Activated T-helper 1 cell treated with anti-CD3 and anti-CD28 coated beads, Interleukin-12 subunit alpha, Interleukin-12 subunit beta, Interleukin-2, Interleukin-4 antibody, amounts not matched to agents 30 ng/mL and 10 ng/mL and 1 ng/mL, durations not matched to agents 14 hours and 24 hours and 36 hours (primary cell): ENCODE measurements at regions not wholly inside any gene's neighbourhood (a gene's known extent, or its start where the extent isn't known, plus 50 kb on each side); places are given as distances from the start of the nearest gene placed in this dataset.

ENCODE experiments used
- DNase-seq: peaks from one replicate; pipeline ENCODE4 v3.0.0; 2021; ENCODE audit warnings: low spot score
- H3K27ac Mint-ChIP-seq: one replicate; pipeline ENCODE4 v1.8.0; 2021; ENCODE audit warnings: mild to moderate bottlenecking, mixed read lengths
- H3K27me3 Mint-ChIP-seq: one replicate; pipeline ENCODE4 v1.8.0; 2022; ENCODE audit warnings: mild to moderate bottlenecking, moderate library complexity, mixed read lengths; ENCODE audit not compliant: insufficient read depth
- H3K36me3 Mint-ChIP-seq: one replicate; pipeline ENCODE4 v1.8.0; 2021; ENCODE audit warnings: low read depth, mixed read lengths
- H3K4me1 Mint-ChIP-seq: one replicate; pipeline ENCODE4 v1.8.0; 2021; ENCODE audit warnings: low read depth, mixed read lengths
- H3K4me3 Mint-ChIP-seq: one replicate; pipeline ENCODE4 v1.8.0; 2021; ENCODE audit warnings: mild to moderate bottlenecking, moderate library complexity, mixed read lengths
- H3K9me3 Mint-ChIP-seq: one replicate; pipeline ENCODE4 v1.8.0; 2021; ENCODE audit warnings: mixed read lengths
- intact Hi-C: fragments of 100-400 bp; cut with micrococcal nuclease; formaldehyde crosslinking; loops from one replicate; pipeline ENCODE4 v1.15.1; 2024

DNA sequence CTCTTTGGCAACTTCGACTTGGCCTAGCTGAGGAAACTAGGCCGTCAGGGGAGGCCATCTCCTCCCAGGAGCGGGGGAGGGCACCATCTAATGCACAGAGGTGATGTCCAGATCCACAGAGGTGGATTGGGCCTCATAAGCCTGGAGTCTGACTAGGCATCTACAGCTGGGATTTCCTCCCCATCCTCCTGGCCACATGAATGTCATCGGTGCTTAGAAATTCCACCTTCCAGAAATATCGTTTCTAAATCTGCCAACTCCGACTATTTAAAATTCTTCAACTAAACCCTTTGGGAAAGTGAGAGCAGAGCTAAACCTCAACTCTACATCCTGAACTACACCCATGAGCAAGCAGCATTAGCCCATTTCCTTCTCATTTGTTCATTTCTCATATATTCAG, 118.7 kb downstream of the WNT5A start:
- H3K4me1 Mint-ChIP-seq: no peaks in the 10 kb centered on the region
- H3K9me3 Mint-ChIP-seq: no peaks in the 10 kb centered on the region
- no peaks in the 10 kb centered on the region for H3K36me3 Mint-ChIP-seq
- DNase-seq: no peak
- no peak overlapping the region for H3K4me3 Mint-ChIP-seq
- no peak overlapping the region for H3K27ac Mint-ChIP-seq
- H3K27me3 Mint-ChIP-seq: no peaks in the 10 kb centered on the region
- intact Hi-C loops: no loop called here

DNA sequence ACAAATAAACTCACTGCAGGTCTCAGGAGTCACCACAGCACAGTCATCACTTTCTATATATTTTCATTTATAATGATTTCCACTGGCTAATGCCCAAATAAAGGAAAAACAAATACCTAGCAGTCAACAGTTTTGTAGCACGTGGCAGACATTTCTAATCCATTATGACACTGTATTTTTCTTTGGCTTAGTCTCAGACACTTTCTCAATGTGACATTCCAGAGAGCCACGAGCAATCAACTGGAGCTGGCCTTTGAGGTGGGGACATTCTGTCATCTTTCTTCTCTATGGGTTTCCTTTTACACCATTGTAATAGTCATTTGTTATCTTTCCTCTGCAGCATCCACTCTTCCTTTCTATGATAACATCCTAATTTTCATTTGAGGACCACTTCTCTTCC, 119.7 kb downstream of the WNT5A start:
- Mint-ChIP-seq H3K36me3 (no peaks in the 10 kb centered on the region), H3K27ac (no peak overlapping the region), H3K9me3 (no peaks in the 10 kb centered on the region), H3K27me3 (no peaks in the 10 kb centered on the region), H3K4me3 (no peak overlapping the region), H3K4me1 (no peaks in the 10 kb centered on the region)
- DNase-seq: no peak
- intact Hi-C loops: no loop called here

DNA sequence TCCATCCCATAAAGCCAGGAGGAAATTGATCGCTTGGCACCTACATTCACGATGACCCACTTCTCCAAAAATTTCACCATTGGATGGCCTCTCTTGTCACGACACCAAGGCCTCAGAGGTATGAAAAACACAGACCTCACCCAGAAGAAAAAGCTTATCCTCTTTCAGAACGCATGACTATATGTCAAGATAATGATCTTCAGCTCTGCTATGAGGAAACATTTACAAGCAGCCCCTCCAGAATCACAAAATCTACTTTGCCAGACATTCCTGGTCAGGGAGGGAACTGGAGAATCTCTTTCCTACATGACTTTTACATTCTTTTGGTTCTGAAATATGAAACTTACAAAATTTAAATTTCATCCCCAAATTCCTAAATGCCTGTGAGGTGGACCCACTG, 122.7 kb downstream of the WNT5A start:
- Mint-ChIP-seq H3K27ac (no peak overlapping the region), H3K27me3 (no peaks in the 10 kb centered on the region), H3K9me3 (peaks cover 4% of the 10 kb centered on the region), H3K4me3 (no peak overlapping the region), H3K36me3 (no peaks in the 10 kb centered on the region), H3K4me1 (no peaks in the 10 kb centered on the region)
- intact Hi-C loops: no loop called here
- no peak for DNase-seq

DNA sequence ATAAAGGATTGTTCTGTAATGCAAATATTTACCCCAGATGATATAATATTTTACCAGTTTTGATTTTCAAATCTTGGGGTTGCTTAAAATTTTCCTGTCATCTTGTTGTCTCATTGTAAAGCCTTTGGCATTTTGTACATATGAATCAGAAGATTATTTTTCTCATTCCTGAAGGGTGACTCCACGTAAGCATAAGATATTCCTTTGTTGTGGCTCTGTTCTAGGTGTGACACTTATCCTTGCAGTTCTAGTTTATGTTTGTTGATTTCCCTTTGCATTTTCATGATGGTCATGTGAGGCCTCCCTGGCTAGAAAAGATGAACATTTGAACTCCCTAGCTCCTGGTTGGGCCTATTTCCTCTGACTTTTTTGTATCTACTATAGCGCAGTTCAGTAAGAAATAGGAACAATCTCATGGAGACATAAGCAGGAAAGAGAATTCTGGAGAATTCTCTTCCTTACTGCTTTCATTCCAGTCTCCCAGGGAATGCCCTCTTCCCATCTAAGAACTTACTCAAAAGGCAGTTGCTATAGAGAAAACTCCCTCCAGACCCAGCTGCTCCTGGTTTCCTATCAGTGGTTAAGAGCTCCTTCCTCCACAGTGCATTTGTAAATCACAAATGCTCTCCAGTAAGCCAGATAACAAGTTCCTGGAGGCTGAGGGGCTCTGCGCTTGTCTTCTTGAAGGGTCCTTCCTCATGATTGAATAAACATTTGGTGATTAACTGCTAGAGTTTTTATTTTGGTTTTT, 124.7 kb downstream of the WNT5A start:
- Mint-ChIP-seq H3K36me3 (no peaks in the 10 kb centered on the region), H3K27ac (no peak overlapping the region), H3K4me1 (no peaks in the 10 kb centered on the region), H3K4me3 (no peak overlapping the region), H3K9me3 (peaks cover 6% of the 10 kb centered on the region), H3K27me3 (no peaks in the 10 kb centered on the region)
- intact Hi-C loops: no loop called here
- no peak for DNase-seq

DNA sequence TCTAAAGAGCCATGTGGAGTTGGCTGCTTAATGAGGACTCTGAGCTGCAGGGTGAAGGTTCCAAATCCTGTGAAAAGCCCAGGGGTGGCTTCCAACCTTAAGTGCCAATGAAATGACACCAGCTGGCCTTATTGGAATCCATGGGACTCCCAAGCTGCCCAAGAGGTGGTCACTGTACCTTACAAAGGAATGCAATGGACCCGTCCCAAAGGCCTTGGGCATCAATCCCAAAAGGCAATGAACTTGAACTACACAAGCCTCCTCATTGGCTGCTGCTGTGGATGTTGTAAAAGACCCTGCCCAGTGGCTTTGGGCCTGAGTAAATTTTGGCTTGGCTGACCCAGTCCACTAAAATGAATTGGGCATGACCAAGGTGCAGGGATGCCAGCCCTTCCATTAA, 129.3 kb downstream of the WNT5A start:
- H3K27me3 Mint-ChIP-seq: no peaks in the 10 kb centered on the region
- intact Hi-C loops: no loop called here
- H3K9me3 Mint-ChIP-seq: peaks cover 6% of the 10 kb centered on the region
- DNase-seq: no peak
- H3K4me3 Mint-ChIP-seq: no peak overlapping the region
- no peak overlapping the region for H3K27ac Mint-ChIP-seq
- no peaks in the 10 kb centered on the region for H3K4me1 Mint-ChIP-seq
- no peaks in the 10 kb centered on the region for H3K36me3 Mint-ChIP-seq

DNA sequence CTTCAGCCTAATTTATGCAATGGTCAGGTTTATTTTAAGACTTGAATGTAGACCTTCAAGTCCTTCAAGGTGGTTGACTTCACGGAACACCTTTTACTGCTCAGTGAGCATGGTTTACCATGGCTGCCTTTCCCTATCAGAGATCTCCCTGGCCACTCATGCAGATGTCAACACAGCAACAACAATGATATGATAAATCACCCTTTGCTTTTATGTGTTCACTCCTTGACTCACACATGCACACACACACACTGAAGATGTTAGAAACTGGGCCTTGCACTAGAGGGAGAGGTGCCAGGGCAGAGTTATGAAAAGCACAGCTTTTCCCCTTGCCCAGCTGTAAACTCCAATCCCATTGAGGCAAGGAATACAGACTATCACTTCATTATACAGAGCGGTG, 134.4 kb downstream of the WNT5A start:
- Mint-ChIP-seq H3K4me3 (no peak overlapping the region), H3K9me3 (no peaks in the 10 kb centered on the region), H3K27ac (no peak overlapping the region), H3K4me1 (no peaks in the 10 kb centered on the region), H3K36me3 (no peaks in the 10 kb centered on the region), H3K27me3 (no peaks in the 10 kb centered on the region)
- DNase-seq: no peak
- intact Hi-C loops: no loop called here

DNA sequence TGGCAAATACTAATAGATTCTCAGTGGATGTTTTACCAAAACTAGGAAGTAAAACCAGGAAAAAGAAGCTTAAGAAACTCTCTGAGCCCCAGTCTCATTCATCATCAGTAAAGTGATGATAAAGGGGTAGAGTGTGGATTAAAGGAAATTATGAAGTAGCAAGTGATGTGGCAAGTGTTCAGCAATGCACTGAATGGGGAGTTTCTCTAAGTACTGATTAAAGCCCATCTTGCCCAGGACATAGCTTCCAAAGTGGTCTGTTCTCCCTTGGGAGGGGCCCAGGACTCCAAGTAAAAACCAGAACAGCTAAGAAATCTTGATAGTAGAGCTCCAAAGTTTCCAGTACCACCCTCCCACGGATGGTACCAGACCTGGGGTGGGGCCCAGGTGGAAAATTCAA, 137.3 kb downstream of the WNT5A start:
- intact Hi-C loops: no loop called here
- no peaks in the 10 kb centered on the region for H3K9me3 Mint-ChIP-seq
- no peaks in the 10 kb centered on the region for H3K36me3 Mint-ChIP-seq
- no peak overlapping the region for H3K27ac Mint-ChIP-seq
- no peak for DNase-seq
- H3K4me1 Mint-ChIP-seq: no peaks in the 10 kb centered on the region
- H3K27me3 Mint-ChIP-seq: no peaks in the 10 kb centered on the region
- H3K4me3 Mint-ChIP-seq: no peak overlapping the region

DNA sequence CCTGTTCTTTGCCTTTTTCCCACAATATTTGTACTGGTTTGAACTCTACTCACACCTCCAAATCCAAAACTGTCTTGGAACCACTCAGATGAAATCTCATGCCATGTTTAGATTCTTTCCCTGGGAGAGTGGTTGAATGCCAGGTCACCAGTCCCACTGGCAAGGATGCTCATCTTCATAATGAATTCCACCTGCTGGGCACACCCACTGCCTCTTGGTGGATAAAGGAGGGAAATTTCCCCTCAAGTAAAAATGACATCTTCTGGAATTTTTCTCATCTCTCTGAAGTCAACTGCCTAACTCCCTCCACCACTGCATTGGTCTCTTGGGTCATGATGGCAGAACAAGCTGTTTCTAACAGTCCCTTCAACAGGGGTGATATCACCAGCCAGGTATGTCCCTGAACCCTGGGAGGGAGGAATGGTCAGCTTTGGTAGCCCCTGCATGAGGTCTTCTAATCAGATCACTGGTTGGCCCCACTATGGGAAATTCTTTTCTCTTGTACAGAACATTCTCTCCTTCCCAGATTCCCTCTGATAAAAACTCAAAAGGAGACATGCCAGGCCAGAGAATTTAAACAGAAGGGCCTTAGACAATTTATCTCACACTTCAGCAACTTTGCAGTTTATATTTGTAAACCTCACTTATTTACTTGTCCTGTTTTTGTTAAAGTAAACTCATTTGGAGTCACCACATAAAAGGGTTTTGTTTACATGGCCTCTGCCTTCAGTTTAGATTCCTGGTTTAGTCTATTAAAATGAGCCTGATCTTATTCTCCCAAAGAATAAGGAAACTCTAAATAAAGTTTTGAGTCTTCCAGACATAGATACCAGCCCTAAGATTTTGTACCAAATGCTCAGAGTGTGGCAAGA, 143.4 kb downstream of the WNT5A start:
- DNase-seq: no peak
- H3K4me3 Mint-ChIP-seq: no peak overlapping the region
- no peaks in the 10 kb centered on the region for H3K36me3 Mint-ChIP-seq
- no peaks in the 10 kb centered on the region for H3K4me1 Mint-ChIP-seq
- intact Hi-C loops: no loop called here
- H3K9me3 Mint-ChIP-seq: no peaks in the 10 kb centered on the region
- H3K27ac Mint-ChIP-seq: no peak overlapping the region
- H3K27me3 Mint-ChIP-seq: no peaks in the 10 kb centered on the region

DNA sequence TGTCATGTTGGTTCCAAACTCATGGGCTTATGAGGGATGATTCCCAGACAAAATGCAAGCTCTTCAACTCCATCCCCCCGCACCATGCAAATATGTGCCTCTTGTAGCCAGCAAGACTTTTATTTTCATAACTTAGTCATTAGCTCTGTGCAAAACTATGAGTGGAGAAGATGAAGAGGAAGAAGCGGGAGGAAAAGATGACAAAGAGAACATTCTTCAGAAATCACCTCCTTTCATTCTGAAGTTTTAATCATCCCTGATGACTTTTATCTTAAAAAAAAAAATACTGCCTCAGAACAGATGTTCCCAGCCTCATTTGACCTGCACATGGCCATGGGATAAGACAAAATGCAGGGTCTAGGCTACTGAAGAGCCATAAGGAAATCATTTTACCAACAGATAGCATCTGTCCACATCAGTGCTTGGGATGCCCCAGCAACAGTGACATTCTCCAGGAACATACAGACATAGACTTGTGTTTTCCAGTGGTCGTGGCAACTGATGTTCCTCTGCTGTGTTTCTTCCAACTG, 145.5 kb downstream of the WNT5A start:
- Mint-ChIP-seq H3K4me1 (no peaks in the 10 kb centered on the region), H3K36me3 (no peaks in the 10 kb centered on the region), H3K27ac (no peak overlapping the region), H3K27me3 (no peaks in the 10 kb centered on the region), H3K4me3 (no peak overlapping the region), H3K9me3 (no peaks in the 10 kb centered on the region)
- no peak for DNase-seq
- intact Hi-C loops: no loop called here

DNA sequence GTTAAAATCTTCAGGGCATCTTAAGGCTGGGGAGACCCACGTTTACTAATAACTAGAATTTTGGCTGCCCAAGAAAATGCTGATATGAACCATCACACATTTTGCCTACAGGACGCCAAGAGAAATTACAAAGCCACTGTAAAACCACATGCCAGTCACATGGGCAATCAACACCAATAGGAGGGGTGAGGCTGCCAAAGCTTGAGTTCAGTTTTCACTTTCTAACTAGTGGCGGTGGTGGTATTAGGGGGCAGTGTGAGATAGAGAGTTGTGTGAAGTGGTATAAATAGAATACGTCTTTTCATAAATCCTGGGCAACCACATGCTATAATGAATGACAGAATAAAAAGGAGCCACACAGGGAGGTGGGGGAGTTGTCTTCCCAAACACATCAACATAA, 147.3 kb downstream of the WNT5A start:
- no peak for DNase-seq
- H3K27ac Mint-ChIP-seq: no peak overlapping the region
- intact Hi-C loops: no loop called here
- no peaks in the 10 kb centered on the region for H3K27me3 Mint-ChIP-seq
- no peaks in the 10 kb centered on the region for H3K36me3 Mint-ChIP-seq
- H3K4me3 Mint-ChIP-seq: no peak overlapping the region
- H3K4me1 Mint-ChIP-seq: no peaks in the 10 kb centered on the region
- H3K9me3 Mint-ChIP-seq: no peaks in the 10 kb centered on the region

DNA sequence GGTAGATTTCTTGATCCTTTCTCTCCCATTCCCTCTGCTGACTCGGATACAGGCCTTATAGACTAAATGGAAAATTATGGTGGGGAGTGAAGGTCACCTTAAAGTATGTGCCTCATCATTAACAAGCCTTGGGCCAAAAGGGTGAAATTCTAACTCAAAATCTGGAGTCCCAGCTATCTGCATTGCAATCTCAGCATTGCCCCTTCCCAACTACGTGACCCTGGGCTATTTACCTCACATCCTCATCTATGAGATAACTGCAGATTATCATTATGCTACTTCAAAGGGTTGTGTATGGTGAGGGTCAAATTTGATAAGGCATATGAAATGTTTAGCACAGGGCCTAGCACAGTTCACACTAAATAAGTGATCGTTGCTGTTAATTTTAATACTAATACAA, 147.7 kb downstream of the WNT5A start:
- Mint-ChIP-seq H3K27me3 (no peaks in the 10 kb centered on the region), H3K36me3 (no peaks in the 10 kb centered on the region), H3K4me1 (no peaks in the 10 kb centered on the region), H3K27ac (no peak overlapping the region), H3K9me3 (no peaks in the 10 kb centered on the region), H3K4me3 (no peak overlapping the region)
- intact Hi-C loops: no loop called here
- no peak for DNase-seq

DNA sequence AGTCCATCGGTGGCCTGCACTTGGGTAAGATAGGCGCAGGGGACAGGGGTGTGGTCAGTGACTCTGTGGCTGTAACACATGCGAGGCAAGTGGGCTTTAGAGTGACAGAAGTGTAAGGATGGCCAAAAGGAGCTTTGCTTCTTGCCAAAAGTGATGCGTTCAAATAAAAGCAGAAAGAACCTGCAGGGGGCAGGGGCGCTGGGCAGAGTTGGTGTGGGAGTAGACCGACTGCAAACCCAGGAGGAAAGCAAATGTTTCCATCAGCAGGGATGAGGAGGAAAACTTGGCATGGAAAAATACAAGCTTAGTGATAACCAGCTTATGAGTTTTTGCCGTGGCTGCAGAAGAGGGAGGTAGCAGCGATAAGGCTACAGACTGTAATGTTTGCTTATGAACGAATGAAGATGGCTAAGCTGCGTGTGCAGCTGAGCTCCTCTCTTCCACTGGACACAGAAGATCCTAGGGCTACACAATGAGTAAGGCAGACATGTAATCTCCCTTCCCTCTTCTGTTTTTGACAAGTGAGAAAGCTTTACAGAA, 149.4 kb downstream of the WNT5A start:
- intact Hi-C loops: no loop called here
- Mint-ChIP-seq H3K4me1 (no peaks in the 10 kb centered on the region), H3K9me3 (no peaks in the 10 kb centered on the region), H3K27ac (no peak overlapping the region), H3K4me3 (no peak overlapping the region), H3K36me3 (no peaks in the 10 kb centered on the region), H3K27me3 (no peaks in the 10 kb centered on the region)
- DNase-seq: no peak

DNA sequence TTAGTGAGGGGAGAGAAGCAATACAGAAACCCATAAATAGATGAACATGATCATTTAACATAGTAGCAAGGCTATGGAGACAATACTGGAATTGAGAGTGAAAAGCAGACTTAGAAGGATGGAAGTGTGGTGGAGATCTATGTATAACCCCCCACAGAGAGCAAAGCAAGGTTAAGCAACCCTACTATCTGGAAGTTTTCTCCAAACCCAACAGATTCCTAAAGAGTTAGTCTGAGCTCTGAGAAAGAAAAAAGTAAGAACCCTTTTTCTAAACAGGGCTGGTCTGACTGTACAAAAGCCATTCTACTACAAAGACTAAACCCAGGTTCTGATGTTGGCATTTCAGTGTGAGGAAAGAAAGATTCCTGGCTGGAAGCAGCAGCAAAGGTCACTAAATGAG, 153.2 kb downstream of the WNT5A start:
- H3K27me3 Mint-ChIP-seq: no peaks in the 10 kb centered on the region
- no peaks in the 10 kb centered on the region for H3K36me3 Mint-ChIP-seq
- peaks cover 5% of the 10 kb centered on the region for H3K9me3 Mint-ChIP-seq
- intact Hi-C loops: no loop called here
- H3K27ac Mint-ChIP-seq: no peak overlapping the region
- no peak overlapping the region for H3K4me3 Mint-ChIP-seq
- H3K4me1 Mint-ChIP-seq: no peaks in the 10 kb centered on the region
- no peak for DNase-seq
